GM12874 (cell line): ENCODE measurements at regions not wholly inside any gene's neighbourhood (a gene's known extent, or its start where the extent isn't known, plus 50 kb on each side); places are given as distances from the start of the nearest gene placed in this dataset.

Experiments used
- TF ChIP-seq, protein P1 (sequence below): IDR thresholded peaks from 2 replicates; pipeline ENCODE4 v1.5.1; 2011; ENCODE audit warnings: low read depth, mild to moderate bottlenecking, control low read depth, low read length, moderate library complexity; ENCODE audit not compliant: insufficient read depth

DNA sequence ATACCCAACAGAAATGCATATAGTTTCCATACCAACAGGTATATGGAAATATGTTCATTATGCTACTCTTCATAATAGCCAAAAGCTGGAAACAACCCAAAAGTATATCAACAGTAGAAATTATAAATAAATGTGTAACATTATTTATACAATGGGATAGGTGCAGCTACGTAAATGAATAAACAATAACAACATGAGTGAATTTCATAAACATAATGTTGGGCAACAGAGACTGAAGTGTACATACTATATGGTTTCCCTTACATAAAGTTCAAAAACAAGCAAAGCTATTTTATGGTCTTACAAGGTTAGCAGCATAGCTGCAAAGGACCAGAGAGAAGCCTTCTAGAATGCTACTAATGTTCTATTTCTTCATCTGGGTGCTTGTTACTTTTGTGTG is 305.0 kb downstream of the INSC start:
- TF ChIP-seq, protein P1, sequence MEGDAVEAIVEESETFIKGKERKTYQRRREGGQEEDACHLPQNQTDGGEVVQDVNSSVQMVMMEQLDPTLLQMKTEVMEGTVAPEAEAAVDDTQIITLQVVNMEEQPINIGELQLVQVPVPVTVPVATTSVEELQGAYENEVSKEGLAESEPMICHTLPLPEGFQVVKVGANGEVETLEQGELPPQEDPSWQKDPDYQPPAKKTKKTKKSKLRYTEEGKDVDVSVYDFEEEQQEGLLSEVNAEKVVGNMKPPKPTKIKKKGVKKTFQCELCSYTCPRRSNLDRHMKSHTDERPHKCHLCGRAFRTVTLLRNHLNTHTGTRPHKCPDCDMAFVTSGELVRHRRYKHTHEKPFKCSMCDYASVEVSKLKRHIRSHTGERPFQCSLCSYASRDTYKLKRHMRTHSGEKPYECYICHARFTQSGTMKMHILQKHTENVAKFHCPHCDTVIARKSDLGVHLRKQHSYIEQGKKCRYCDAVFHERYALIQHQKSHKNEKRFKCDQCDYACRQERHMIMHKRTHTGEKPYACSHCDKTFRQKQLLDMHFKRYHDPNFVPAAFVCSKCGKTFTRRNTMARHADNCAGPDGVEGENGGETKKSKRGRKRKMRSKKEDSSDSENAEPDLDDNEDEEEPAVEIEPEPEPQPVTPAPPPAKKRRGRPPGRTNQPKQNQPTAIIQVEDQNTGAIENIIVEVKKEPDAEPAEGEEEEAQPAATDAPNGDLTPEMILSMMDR, result no peak

DNA sequence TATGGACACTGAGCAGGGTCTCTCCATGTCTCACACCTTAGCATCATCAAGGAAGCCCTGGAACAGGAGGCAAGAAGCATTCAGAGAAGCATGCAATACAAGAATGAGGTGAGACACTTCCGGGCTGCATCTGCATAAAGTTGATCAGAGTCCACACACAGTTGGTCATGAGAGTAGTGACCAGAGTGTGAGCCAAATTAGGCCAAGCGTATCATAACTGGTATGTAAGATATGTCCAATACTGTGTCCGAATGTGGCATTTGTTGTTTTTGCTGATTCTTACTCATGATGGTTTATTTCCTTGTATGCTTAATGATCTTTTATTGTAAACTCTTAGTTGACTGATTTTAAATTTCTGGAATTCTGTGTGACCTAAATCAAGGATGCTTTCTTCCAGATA is 315.7 kb downstream of the INSC start:
- TF ChIP-seq, protein P1, result no peak

DNA sequence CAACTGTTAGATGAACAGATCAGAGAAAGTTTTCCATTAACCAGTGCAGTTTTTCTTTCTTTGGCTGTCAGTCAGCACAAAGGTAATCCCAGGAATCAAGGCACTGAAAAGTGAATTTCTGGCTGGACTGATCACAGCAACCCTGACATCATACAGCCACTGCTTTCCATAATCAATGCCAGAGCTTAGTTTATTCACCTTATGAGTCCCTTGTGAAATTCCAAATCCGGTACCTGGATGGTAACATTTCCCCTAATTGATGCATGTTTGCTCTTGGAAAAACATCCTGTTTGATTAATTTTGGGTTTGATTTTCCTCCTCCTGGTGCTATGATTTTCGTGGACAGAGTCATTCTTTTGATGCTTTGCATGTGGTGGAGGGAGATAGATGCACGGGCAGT is 319.8 kb downstream of the INSC start:
- TF ChIP-seq, protein P1, result no peak

DNA sequence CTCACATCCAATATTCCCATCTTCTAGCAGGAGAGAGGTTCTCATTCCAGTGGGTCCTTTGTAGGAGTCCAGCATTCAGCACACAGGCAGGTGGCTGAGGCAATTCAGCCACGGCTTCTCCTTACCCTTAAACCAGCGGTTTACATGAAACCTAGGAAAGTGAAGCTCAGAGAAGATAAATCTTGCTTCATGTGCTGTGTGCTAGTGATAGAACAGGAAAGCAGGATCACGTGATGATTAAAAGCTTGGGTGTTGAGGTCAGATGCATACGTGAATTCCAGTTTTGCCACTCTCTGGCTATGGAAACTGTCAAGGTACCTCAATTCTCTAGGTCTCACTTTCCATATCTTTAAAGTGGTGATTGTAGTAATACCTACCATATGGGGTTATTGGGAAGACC is 331.6 kb downstream of the INSC start:
- TF ChIP-seq, protein P1, result no peak

DNA sequence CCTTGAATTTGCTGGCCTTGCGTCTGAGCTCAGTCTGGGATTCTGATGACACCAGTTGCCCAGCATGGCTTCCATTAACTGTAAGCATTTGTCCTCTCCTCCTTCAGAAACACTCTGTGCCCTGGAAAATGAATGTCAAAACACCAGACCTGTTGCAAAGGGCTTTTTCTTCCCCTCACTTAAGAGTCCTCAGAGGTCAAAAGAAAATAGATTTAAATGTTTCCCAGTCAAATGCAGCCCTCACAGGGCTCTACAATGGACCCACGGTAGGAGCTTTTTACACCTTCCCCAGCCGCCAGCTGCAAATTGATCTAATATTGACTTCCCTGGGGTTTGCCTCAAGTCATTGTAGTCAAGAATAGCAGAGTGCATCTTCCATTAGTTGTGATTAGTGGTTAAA is 332.2 kb downstream of the INSC start:
- TF ChIP-seq, protein P1, result no peak

DNA sequence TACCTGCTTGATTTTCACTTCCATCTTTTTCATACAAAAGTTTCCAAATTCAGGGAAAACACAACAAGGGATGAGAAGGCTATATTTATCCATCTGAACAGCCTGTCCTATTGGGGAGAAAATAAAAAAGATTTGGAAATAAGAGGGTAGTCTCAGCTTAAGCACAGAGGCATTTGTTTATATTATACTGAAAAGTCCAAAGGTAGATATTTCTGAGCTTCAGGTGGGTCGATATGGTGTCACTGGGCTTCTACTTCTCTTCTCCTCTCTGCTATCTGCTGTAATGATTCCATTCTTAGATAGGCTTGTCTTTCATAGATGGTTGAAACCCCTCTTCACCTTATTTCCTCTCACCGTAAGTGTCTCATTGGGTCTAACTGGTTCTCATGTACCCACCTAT is 337.0 kb downstream of the INSC start:
- TF ChIP-seq, protein P1, result no peak

DNA sequence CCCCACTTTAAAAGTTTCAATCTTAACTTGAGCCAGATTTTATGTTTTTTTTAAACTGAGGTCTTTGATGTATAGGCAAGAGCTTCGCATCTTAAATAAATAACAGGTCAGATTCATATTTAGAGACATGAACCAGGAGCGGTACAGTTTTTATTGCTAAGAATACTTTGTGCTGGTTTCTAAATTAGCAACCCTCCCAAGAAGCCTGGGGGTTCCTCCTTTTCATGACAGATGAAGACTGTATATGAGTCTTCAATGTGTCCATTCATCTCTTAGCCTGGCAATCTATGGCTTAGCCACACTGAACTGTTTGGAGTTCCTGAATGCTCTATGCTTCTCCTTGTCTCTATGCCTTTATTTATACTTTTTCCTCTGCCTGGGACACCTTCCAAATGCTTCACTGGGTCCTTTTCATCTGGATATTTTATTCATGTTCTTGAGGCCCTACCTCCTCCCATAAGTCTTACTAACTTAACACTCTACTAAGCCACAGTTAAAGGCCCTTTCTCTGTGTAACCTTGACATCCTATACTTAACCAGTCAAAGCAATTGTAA is 338.6 kb downstream of the INSC start:
- TF ChIP-seq, protein P1, result no peak
